ENCODE measurements at regions not wholly inside any gene's neighbourhood (a gene's known extent, or its start where the extent isn't known, plus 50 kb on each side); places are given as distances from the start of the nearest gene placed in this dataset.
"Not testable (repeated sequence)": the region's sequence is repeated elsewhere in the genome, so short reads cannot be mapped to it uniquely, and the experiment has no call there.

DNA sequence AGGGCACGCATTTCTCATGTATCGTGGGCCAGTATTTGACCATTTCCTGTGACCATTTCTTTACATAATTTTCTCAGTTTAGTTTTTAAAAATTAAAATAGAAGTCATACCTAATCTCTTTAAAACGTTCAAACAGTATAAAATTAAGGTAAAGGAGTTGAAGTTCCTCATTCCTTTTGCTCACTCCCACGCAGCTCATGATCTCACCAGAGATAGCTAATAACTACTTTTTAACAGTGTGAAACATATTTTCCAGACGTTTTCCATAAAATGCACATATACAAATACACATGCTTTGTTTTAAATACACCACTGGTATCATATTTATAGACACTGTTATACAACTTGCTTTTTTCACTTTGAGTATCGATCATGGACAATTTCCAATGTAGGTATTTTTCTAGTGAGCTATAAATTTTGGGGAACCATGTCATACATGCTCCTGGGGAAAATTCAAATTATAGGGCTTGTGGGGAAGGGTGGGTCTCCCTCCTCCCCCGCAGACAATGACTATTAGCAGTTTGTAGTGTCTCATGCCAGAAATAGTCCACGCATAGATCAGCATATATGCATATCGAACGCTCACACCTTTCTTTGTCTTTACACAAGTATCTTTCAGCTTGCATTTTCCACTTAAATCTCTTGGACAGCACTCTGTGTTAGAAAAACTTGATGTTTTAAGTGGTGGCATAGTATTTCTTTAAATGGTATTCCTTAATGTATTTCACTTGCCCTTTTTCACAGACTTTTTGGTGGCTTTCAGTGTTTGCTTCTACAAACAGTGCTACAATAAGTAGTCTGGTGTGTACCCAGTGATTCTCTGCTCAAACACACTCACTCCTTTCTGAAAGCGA lies 145.5 kb upstream of the ZNF217 start:
- no peak for DNase-seq

GRCh38 chr20:53738039-53738944 lies 144.7 kb upstream of the ZNF217 start:
- no peak for DNase-seq

DNA sequence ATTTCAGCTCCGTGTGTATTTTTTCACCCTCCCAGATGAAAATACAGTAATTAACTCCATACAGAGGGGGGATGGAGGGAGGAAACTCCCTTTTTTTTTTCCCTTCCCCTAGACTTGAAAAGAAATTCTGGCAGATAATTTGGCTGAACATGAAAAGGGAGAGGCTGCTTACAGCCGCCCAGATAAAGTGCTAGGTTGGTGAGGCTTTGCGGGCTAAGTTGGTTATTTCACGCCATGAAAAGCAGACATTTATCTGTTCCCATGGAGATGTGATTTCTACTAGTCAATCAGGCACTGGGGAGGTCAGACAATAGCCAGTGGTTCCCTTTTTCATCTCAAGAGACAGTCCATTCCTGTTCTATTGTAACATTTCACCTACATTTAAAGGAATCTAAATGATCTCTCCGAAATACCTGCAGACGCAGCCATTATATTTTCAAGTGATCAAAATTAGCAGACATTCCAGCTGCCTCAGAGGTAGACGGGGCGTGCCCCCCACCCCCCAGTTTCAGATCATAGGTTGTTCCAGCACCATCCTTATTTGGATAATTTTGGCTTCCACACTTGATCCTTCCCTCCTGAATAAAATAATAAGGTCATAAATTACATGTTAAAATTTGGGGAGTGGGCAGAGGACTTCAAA lies 143.9 kb upstream of the ZNF217 start:
- DNase-seq: no peak

- DNase-seq: no peak
Measured at GRCh38 chr20:53736757-53737395, 143.2 kb upstream of the ZNF217 start.

DNA sequence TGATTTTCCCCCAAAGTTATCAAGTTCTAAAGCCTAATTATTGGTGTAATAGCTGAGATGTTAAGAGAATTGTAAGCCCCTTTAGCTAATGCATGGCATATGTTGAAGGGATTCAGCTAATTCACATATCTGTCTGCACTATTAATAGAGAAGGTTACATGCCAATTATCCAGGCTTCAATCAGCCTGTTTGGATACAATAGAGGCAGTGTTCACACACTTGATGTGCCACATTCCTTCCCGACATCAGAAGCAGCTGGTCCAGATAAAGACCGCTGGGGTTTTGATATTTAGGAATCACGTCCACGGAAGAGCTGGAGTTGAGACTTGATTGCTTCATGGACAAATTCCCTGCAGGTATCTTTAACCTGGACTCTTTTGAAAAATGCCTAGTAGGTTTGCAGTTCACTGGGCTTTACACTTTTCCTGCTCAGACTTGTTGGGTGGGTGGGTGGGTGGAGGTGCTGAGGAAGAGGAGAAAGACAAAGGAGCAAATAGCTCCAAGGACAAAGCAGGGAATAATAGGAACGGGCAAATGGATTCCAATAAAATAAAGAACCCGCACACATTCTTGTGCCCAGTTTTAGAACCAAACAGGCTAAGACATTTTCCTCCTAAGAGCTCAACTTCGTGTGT lies 142.6 kb upstream of the ZNF217 start:
- DNase-seq: no peak

DNA sequence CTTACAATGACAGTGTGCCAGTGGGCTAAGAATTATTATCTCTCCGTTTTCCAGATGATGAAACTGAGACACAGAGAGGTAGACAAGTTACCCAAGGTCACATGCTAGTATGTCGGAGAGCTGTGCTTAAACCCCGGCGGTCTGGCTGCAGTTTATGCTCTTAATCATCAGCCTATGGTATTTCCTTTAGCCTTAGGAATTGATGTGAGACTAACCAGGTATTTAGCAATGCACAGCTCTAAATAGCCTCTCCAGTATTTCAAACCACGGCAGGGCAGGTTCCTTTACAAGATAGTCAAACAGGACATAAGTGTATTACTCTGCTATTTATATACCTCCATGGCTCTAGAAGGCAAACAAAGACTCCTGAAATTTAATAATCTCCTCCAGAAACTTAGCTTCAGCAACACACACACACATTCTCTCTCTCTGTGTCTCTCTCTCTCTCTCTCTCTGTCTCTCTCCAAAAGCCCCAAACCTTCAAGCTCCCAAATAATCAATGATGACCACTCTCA lies 142.0 kb upstream of the ZNF217 start:
- DNase-seq: no peak

DNA sequence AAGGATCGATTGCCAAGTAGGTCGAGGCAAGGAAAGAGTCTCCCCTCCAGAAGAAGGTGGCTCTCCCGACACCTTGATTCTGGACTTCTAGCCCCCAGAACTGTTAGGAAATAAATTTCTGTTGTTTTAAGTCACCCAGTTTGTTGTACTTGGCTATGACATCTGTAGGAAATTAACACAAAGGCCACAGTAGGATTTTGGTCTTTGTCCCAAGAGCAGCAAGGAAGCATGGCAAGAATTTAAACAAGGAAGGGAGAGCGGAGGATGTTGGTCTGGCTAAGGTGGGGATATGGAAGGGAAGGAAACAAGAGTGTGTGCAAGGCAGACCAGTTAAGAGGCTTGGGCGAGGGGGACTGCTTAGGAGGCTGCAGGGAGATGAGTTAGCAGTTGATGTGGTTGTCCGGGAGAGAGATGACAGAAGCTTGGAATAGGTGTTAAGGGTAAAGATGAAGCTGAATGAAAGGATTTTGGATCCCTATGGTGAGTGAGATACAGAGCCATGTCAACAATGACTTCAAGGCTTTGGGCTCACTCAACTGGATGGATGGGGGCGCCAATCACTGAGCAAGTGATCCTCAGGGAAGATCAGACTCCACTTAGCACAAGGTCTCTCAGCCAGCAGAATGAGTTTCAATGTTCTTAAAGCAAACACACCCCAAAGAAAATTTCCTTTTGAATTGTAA lies 140.5 kb upstream of the ZNF217 start:
- DNase-seq: no peak

DNA sequence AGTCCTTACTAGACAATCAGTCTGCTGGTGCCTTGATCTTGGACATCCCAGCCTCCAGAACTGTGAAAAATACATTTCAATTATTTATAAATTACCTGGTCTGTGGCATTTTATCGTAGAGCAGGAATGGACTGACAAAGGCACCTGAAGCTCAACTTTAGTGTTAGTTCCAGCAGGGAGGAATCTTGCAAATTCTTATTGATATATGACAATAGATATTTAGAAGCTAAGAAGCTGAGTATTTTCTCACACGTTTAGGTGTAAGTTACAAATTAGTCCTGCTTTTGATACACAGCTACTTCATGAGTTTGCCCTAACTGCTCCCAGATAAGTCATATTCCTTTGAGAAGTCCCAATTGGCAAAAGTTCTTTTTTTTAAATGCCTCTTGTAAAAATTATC lies 138.0 kb upstream of the ZNF217 start:
- DNase-seq: no peak

- DNase-seq: no peak
Measured at GRCh38 chr20:53728359-53728758, 134.7 kb upstream of the ZNF217 start.

GRCh38 chr20:53727239-53727638 lies 133.6 kb upstream of the ZNF217 start:
- DNase-seq: not testable (repeated sequence)

DNA sequence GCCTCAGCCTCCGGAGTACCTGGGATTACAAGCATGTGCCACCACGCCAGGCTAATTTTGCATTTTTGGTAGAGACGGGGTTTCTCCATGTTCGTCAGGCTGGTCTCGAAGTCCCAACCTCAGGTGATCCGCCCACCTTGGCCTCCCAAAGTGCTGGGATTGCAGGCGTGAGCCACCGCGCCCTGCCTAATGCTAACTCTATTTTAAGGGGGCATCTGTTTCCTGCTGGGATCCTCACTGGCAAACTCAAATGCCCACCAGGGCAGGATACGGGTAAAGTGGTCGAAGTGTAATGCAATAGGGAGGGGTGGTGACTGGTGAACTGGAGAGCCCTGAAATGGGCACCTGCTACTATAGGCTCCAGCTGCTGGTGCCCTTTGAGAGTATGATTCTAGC lies 131.9 kb upstream of the ZNF217 start:
- DNase-seq: no peak

GRCh38 chr20:53723621-53724020 lies 130.0 kb upstream of the ZNF217 start:
- no peak for DNase-seq

DNA sequence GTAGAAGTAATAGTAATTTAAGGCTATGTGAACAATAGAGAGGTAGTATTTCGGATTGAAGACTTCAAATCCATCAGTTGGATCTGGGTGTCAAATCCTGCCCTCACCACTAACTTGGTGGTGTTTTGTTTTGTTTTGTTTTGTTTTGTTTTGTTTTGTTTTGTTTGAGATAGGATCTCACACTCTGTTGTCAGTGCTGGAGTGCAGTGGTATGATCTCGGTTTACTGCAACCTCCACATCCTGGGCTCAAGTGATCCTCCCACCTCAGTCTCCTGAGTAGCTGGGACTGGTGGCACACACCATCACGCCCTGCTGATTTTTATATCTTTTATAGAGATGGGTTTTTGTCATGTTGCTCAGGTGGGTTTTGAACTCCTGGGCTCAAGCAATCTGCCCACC lies 129.4 kb upstream of the ZNF217 start:
- DNase-seq: no peak

DNA sequence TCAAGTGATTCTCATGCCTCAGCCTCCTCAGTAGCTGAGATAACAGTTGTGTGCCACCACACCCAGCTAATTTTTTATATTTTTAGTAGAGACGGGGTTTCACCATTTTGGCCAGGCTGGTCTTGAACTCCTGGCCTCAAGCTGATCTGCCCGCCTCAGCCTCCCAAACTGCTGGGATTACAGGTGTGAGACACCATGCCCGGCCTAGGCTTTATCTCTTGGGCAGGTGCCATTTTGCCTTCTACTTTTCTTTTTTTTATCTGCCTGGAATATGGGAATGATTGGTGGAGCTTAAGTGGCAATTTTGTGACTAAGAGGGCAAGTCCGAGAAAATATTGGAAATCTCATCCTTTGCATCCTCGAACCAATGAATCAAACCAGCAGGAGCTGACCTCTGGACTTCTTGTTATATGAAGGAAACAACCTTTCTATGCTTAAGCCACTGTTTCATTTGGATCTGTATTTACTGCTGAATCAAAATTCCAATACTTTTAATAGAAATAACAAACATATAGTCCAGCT lies 128.9 kb upstream of the ZNF217 start:
- DNase-seq: no peak

GRCh38 chr20:53721445-53721963 lies 127.9 kb upstream of the ZNF217 start:
- DNase-seq: not testable (repeated sequence)

GRCh38 chr20:53719171-53719803 lies 125.6 kb upstream of the ZNF217 start:
- DNase-seq: not testable (repeated sequence)

- DNase-seq: no peak
Measured at GRCh38 chr20:53718142-53719021, 124.7 kb upstream of the ZNF217 start.

- DNase-seq: no peak
Measured at GRCh38 chr20:53716395-53716794, 122.8 kb upstream of the ZNF217 start.

- DNase-seq: no peak
Measured at GRCh38 chr20:53714524-53714923, 120.9 kb upstream of the ZNF217 start.

All from NCI-H2029 (cell line).